HG03565 (cell line): ENCODE measurements at regions not wholly inside any gene's neighbourhood (a gene's known extent, or its start where the extent isn't known, plus 50 kb on each side); places are given as distances from the start of the nearest gene placed in this dataset.
"Not testable (repeated sequence)": the region's sequence is repeated elsewhere in the genome, so short reads cannot be mapped to it uniquely, and the experiment has no call there.

ENCODE experiments used
- ATAC-seq: cut with Tn5 transposase; IDR thresholded peaks from one replicate; pipeline ENCODE4 v1.9.1; 2021; ENCODE audit warnings: mild to moderate bottlenecking, moderate library complexity; ENCODE audit not compliant: unreplicated experiment

- not testable (repeated sequence) for ATAC-seq
Observed at GRCh38 chr10:48102410-48103146, 103.0 kb upstream of the FAM25C start.

- not testable (repeated sequence) for ATAC-seq
Observed at GRCh38 chr10:48098854-48099253, 99.3 kb upstream of the FAM25C start.

- ATAC-seq = not testable (repeated sequence)
Observed at GRCh38 chr10:48090706-48091105, 91.1 kb upstream of the FAM25C start.

GRCh38 chr10:48088087-48088486, 88.5 kb upstream of the FAM25C start:
- not testable (repeated sequence) for ATAC-seq

- ATAC-seq = not testable (repeated sequence)
Observed at GRCh38 chr10:48084446-48084845, 84.9 kb upstream of the FAM25C start.

- ATAC-seq = not testable (repeated sequence)
Observed at GRCh38 chr10:48071228-48071627, 71.6 kb upstream of the FAM25C start.

GRCh38 chr10:48063944-48064625, 64.5 kb upstream of the FAM25C start:
- peak; percentile 99 for ATAC-seq

- not testable (repeated sequence) for ATAC-seq
Observed at GRCh38 chr10:48055395-48055794, 55.8 kb upstream of the FAM25C start.
